HG02852 (cell line): ENCODE measurements at regions not wholly inside any gene's neighbourhood (a gene's known extent, or its start where the extent isn't known, plus 50 kb on each side); places are given as distances from the start of the nearest gene placed in this dataset.

Experiments
- ATAC-seq: cut with Tn5 transposase; IDR thresholded peaks from one replicate; pipeline ENCODE4 v1.9.1; 2021; ENCODE audit warnings: mild to moderate bottlenecking, moderate library complexity; ENCODE audit not compliant: unreplicated experiment

- no peak for ATAC-seq
These were observed 126.6 kb upstream of the PTPRT start for GRCh38 chr20:43316271-43316670.

- no peak for ATAC-seq
These were observed 119.6 kb upstream of the PTPRT start for GRCh38 chr20:43309266-43309665.

GRCh38 chr20:43306837-43307236 is 117.1 kb upstream of the PTPRT start:
- ATAC-seq, result no peak

GRCh38 chr20:43305749-43306148 is 116.0 kb upstream of the PTPRT start:
- no peak for ATAC-seq

GRCh38 chr20:43304598-43304997 is 114.9 kb upstream of the PTPRT start:
- no peak for ATAC-seq

GRCh38 chr20:43302936-43303335 is 113.2 kb upstream of the PTPRT start:
- ATAC-seq, result no peak

GRCh38 chr20:43300901-43301300 is 111.2 kb upstream of the PTPRT start:
- no peak for ATAC-seq

GRCh38 chr20:43295781-43296180 is 106.1 kb upstream of the PTPRT start:
- no peak for ATAC-seq

GRCh38 chr20:43295263-43295662 is 105.6 kb upstream of the PTPRT start:
- ATAC-seq, result no peak

- no peak for ATAC-seq
These were observed 104.3 kb upstream of the PTPRT start for GRCh38 chr20:43294031-43294430.

GRCh38 chr20:43293068-43293786 is 103.5 kb upstream of the PTPRT start:
- ATAC-seq, result no peak

- no peak for ATAC-seq
These were observed 102.5 kb upstream of the PTPRT start for GRCh38 chr20:43292222-43292621.

GRCh38 chr20:43287637-43288036 is 97.9 kb upstream of the PTPRT start:
- ATAC-seq, result no peak

GRCh38 chr20:43285170-43285569 is 95.5 kb upstream of the PTPRT start:
- ATAC-seq, result no peak

- no peak for ATAC-seq
These were observed 94.8 kb upstream of the PTPRT start for GRCh38 chr20:43284486-43284885.

- ATAC-seq, result no peak
These were observed 93.4 kb upstream of the PTPRT start for GRCh38 chr20:43283126-43283525.

GRCh38 chr20:43271980-43272379 is 82.3 kb upstream of the PTPRT start:
- no peak for ATAC-seq

GRCh38 chr20:43265449-43265848 is 75.7 kb upstream of the PTPRT start:
- no peak for ATAC-seq

GRCh38 chr20:43263226-43263625 is 73.5 kb upstream of the PTPRT start:
- no peak for ATAC-seq

- no peak for ATAC-seq
These were observed 72.6 kb upstream of the PTPRT start for GRCh38 chr20:43262341-43262740.

- ATAC-seq, result no peak
These were observed 66.2 kb upstream of the PTPRT start for GRCh38 chr20:43255877-43256276.

GRCh38 chr20:43252761-43253160 is 63.1 kb upstream of the PTPRT start:
- ATAC-seq, result no peak

- ATAC-seq, result no peak
These were observed 58.6 kb upstream of the PTPRT start for GRCh38 chr20:43248341-43248740.
